IMR-90 (cell line): ENCODE measurements at regions not wholly inside any gene's neighbourhood (a gene's known extent, or its start where the extent isn't known, plus 50 kb on each side); places are given as distances from the start of the nearest gene placed in this dataset.

Experiments used
- ATAC-seq: fragments of 200-7000 bp; cut with Tn5 transposase; 2 replicates; pipeline ENCODE4 v1.9.1; 2020; ENCODE audit warnings: low read depth, mild to moderate bottlenecking, moderate library complexity
- BruUV-seq: library from RNA; stranded (reverse); fragments of 400-500 nt; replicated peaks from 2 replicates; lab custom pipeline; 2021; lab: Mats Ljungman, UMichigan
- CTCF ChIA-PET: fragments of 300-600 bp; formaldehyde crosslinking; extraction: SDS; loops from one replicate; lab custom pipeline; 2021; ENCODE audit warnings: antibody characterized with exemption; lab: Yijun Ruan, JAX
- POLR2A ChIA-PET: fragments of 300-600 bp; sonication (Branson Sonifier 250); formaldehyde crosslinking; loops from one replicate; lab custom pipeline; 2022; ENCODE audit warnings: antibody characterized with exemption; ENCODE audit not compliant: unreplicated experiment; lab: Charles Lee
- DNase-seq: peaks from one replicate; pipeline ENCODE4 v3.0.0; 2013
- H2AFZ ChIP-seq: replicated peaks from 2 replicates; pipeline ENCODE3; 2013; ENCODE audit warnings: low read length, mild to moderate bottlenecking; ENCODE audit not compliant: poor library complexity
- H2AK5ac ChIP-seq: 2 replicates; pipeline ENCODE4 v1.6.1; 2013; ENCODE audit warnings: low read depth, low read length, inconsistent platforms
- H2AK9ac ChIP-seq: replicated peaks from 2 replicates; pipeline ENCODE3; 2013; ENCODE audit warnings: mild to moderate bottlenecking, low read depth, low read length, moderate library complexity; ENCODE audit not compliant: poor library complexity
- H2BK120ac ChIP-seq: 2 replicates; pipeline ENCODE4 v1.6.1; 2013; ENCODE audit warnings: low read depth, low read length, inconsistent platforms
- H2BK15ac ChIP-seq: 3 replicates; pipeline ENCODE4 v1.6.1; 2013; ENCODE audit warnings: low read depth, low read length, inconsistent platforms
- H2BK20ac ChIP-seq: 2 replicates; pipeline ENCODE4 v1.6.1; 2013; ENCODE audit warnings: low read depth, mild to moderate bottlenecking, inconsistent platforms, low read length, moderate library complexity
- H2BK5ac ChIP-seq: 2 replicates; pipeline ENCODE4 v1.6.1; 2013; ENCODE audit warnings: mild to moderate bottlenecking, low read depth, low read length, inconsistent platforms; ENCODE audit not compliant: poor library complexity, severe bottlenecking
- H3K14ac ChIP-seq: replicated peaks from 2 replicates; pipeline ENCODE4 v1.6.1; 2013; ENCODE audit warnings: low read depth, low read length, inconsistent platforms
- H3K18ac ChIP-seq: 2 replicates; pipeline ENCODE4 v1.6.1; 2013; ENCODE audit warnings: low read depth, low read length, control low read depth
- H3K23ac ChIP-seq: 2 replicates; pipeline ENCODE4 v1.6.1; 2013; ENCODE audit warnings: low read depth, low read length, inconsistent platforms
- H3K27ac ChIP-seq: 2 replicates; pipeline ENCODE4 v1.5.1; 2013; ENCODE audit warnings: mild to moderate bottlenecking, control low read depth, low read length; ENCODE audit not compliant: insufficient read depth
- H3K27me3 ChIP-seq: 2 replicates; pipeline ENCODE4 v1.6.1; 2013; ENCODE audit warnings: low read length; ENCODE audit not compliant: control insufficient read depth, insufficient read depth
- H3K36me3 ChIP-seq: 2 replicates; pipeline ENCODE4 v1.6.1; 2013; ENCODE audit warnings: low read length, mixed read lengths; ENCODE audit not compliant: control insufficient read depth, insufficient read depth
- H3K4ac ChIP-seq: 2 replicates; pipeline ENCODE4 v1.6.1; 2013; ENCODE audit warnings: low read depth, low read length, inconsistent platforms
- H3K4me1 ChIP-seq: 2 replicates; pipeline ENCODE4 v1.6.1; 2013; ENCODE audit warnings: low read length, mixed read lengths; ENCODE audit not compliant: control insufficient read depth, insufficient read depth
- H3K4me2 ChIP-seq: 2 replicates; pipeline ENCODE4 v1.6.1; 2013; ENCODE audit warnings: low read depth, mild to moderate bottlenecking, control low read depth, low read length, moderate library complexity
- H3K4me3 ChIP-seq: 2 replicates; pipeline ENCODE4 v1.5.1; 2013; ENCODE audit warnings: low read depth, mild to moderate bottlenecking, control low read depth, low read length, moderate library complexity; ENCODE audit not compliant: insufficient read depth
- H3K56ac ChIP-seq: 2 replicates; pipeline ENCODE4 v1.6.1; 2013; ENCODE audit warnings: low read length, inconsistent platforms; ENCODE audit not compliant: insufficient read depth; ENCODE audit errors: extremely low read depth
- H3K79me1 ChIP-seq, 2 experiments: 2 replicates each; pipeline ENCODE4 v1.6.1; 2013; ENCODE audit warnings: low read length in 2 of 2, inconsistent platforms in 1 of 2, low read depth in 1 of 2
- H3K9ac ChIP-seq: 2 replicates; pipeline ENCODE4 v1.6.1; 2013; ENCODE audit warnings: low read depth, low read length, control low read depth
- H3K9me1 ChIP-seq: 2 replicates; pipeline ENCODE4 v1.6.1; 2013; ENCODE audit warnings: low read length, inconsistent platforms; ENCODE audit not compliant: insufficient read depth
- H3K9me3 ChIP-seq: 2 replicates; pipeline ENCODE4 v1.6.1; 2013; ENCODE audit warnings: low read length; ENCODE audit not compliant: control insufficient read depth, insufficient read depth
- H4K20me1 ChIP-seq: 2 replicates; pipeline ENCODE4 v1.6.1; 2013; ENCODE audit warnings: low read length, inconsistent platforms; ENCODE audit not compliant: insufficient read depth
- H4K5ac ChIP-seq: 2 replicates; pipeline ENCODE4 v1.6.1; 2013; ENCODE audit warnings: mild to moderate bottlenecking, low read depth, low read length, control low read depth
- H4K8ac ChIP-seq, 2 experiments: 2 replicates each; pipeline ENCODE4 v1.6.1; 2013; ENCODE audit warnings: low read depth in 2 of 2, low read length in 2 of 2, control low read depth in 1 of 2, inconsistent platforms in 1 of 2
- H4K91ac ChIP-seq: 2 replicates; pipeline ENCODE4 v1.6.1; 2013; ENCODE audit warnings: low read depth, low read length, inconsistent platforms; ENCODE audit not compliant: insufficient read depth
- BHLHE40 ChIP-seq: fragments of 150-350 bp; IDR thresholded peaks from 2 replicates; pipeline ENCODE4 v1.6.1; 2016; ENCODE audit warnings: mild to moderate bottlenecking, low read depth, low read length
- CEBPB ChIP-seq: IDR thresholded peaks from 2 replicates; pipeline ENCODE4 v1.6.1; 2012; ENCODE audit warnings: low read depth, low read length, improper control_type of control experiment
- CHD1 ChIP-seq: IDR thresholded peaks from 2 replicates; pipeline ENCODE4 v1.6.1; 2012; ENCODE audit warnings: low read depth, low read length, improper control_type of control experiment
- ELK1 ChIP-seq: fragments of 150-350 bp; IDR thresholded peaks from 2 replicates; pipeline ENCODE4 v1.6.1; 2016; ENCODE audit warnings: low read depth, mild to moderate bottlenecking, low read length, moderate library complexity, borderline replicate concordance
- FOS ChIP-seq: fragments of 150-350 bp; IDR thresholded peaks from 2 replicates; pipeline ENCODE4 v1.6.1; 2016; ENCODE audit warnings: low read depth, low read length
- MAFK ChIP-seq: IDR thresholded peaks from 2 replicates; pipeline ENCODE4 v1.6.1; 2012; ENCODE audit warnings: low read depth, low read length, improper control_type of control experiment
- MAZ ChIP-seq: IDR thresholded peaks from 2 replicates; pipeline ENCODE4 v1.6.1; 2012; ENCODE audit warnings: low read depth, mild to moderate bottlenecking, low read length, improper control_type of control experiment, moderate library complexity, borderline replicate concordance
- MXI1 ChIP-seq: IDR thresholded peaks from 2 replicates; pipeline ENCODE4 v1.6.1; 2012; ENCODE audit warnings: low read depth, mild to moderate bottlenecking, low read length, moderate library complexity, borderline replicate concordance
- NFE2L2 ChIP-seq: fragments of 150-350 bp; IDR thresholded peaks from 2 replicates; pipeline ENCODE4 v1.6.1; 2016; ENCODE audit warnings: low read depth, mild to moderate bottlenecking, low read length
- POLR2A ChIP-seq: IDR thresholded peaks from 2 replicates; pipeline ENCODE4 v1.6.1; 2012; ENCODE audit warnings: mild to moderate bottlenecking, low read depth, low read length
- RAD21 ChIP-seq: IDR thresholded peaks from 2 replicates; pipeline ENCODE4 v1.6.1; 2012; ENCODE audit warnings: low read length, improper control_type of control experiment
- RCOR1 ChIP-seq: IDR thresholded peaks from 2 replicates; pipeline ENCODE4 v1.6.1; 2012; ENCODE audit warnings: mild to moderate bottlenecking, low read length, improper control_type of control experiment; ENCODE audit not compliant: insufficient replicate concordance
- RFX5 ChIP-seq: IDR thresholded peaks from 2 replicates; pipeline ENCODE4 v1.8.0; 2012; ENCODE audit warnings: low read depth, mild to moderate bottlenecking, low read length, moderate library complexity
- SMC3 ChIP-seq: fragments of 150-350 bp; IDR thresholded peaks from 2 replicates; pipeline ENCODE4 v1.6.1; 2016; ENCODE audit warnings: low read depth, mild to moderate bottlenecking, antibody characterized with exemption, low read length, moderate library complexity
- dilution Hi-C: fragments of 300-500 bp; cut with HindIII; formaldehyde crosslinking; loops from one replicate; pipeline ENCODE4 v1.14.3; 2018; ENCODE audit warnings: low sequenced_read_pairs; ENCODE audit not compliant: unreplicated experiment
- in situ Hi-C: fragments of 300-500 bp; cut with MboI; formaldehyde crosslinking; loops from 3 replicates; pipeline ENCODE4 v1.14.3; 2019; ENCODE audit warnings: low sequenced_read_pairs, inconsistent platforms, mixed read lengths
- intact Hi-C: fragments of 100-400 bp; cut with micrococcal nuclease; formaldehyde crosslinking; loops from 2 replicates; pipeline ENCODE4 v1.10.0; 2022
- TF ChIP-seq, protein P1 (sequence below): fragments of 150-350 bp; IDR thresholded peaks from 2 replicates; pipeline ENCODE4 v1.6.1; 2017; ENCODE audit warnings: mild to moderate bottlenecking, antibody characterized with exemption, low read length, low read depth
- TF ChIP-seq, protein P2 (sequence below): conservative IDR thresholded peaks from 2 replicates; pipeline ENCODE4 v1.5.1; 2012; ENCODE audit warnings: mild to moderate bottlenecking, low read depth, low read length, improper control_type of control experiment

GRCh38 chr7:80385508-80385907 is 126.4 kb downstream of the GNAT3 start:
- no peaks in the 10 kb centered on the region for H3K79me1 ChIP-seq
- ChIA-PET POLR2A (no interaction called here), CTCF (no interaction called here)
- peaks cover 2% of the 10 kb centered on the region for H3K4me1 ChIP-seq
- no peak overlapping the region for H4K5ac ChIP-seq
- no peaks in the 10 kb centered on the region for H3K36me3 ChIP-seq
- no peak overlapping the region for H3K9ac ChIP-seq
- H3K14ac ChIP-seq, result no peak overlapping the region
- no peak overlapping the region for H4K91ac ChIP-seq
- dilution Hi-C loops (no loop called here), intact Hi-C loops (no loop called here), in situ Hi-C loops (no loop called here)
- DNase-seq, result no peak
- H2AK5ac ChIP-seq, result no peak overlapping the region
- no peak overlapping the region for H3K27ac ChIP-seq
- H2BK120ac ChIP-seq, result no peak overlapping the region
- no peaks in the 10 kb centered on the region for H3K9me1 ChIP-seq
- no peak overlapping the region for H3K4ac ChIP-seq
- H2BK20ac ChIP-seq, result no peak overlapping the region
- no peaks in the 10 kb centered on the region for H4K20me1 ChIP-seq
- H3K9me3 ChIP-seq, result no peaks in the 10 kb centered on the region
- no peak overlapping the region for H3K56ac ChIP-seq
- no peak overlapping the region for H3K4me3 ChIP-seq
- TF ChIP-seq RCOR1, result no peak
- no peak for TF ChIP-seq ELK1
- no peak for TF ChIP-seq BHLHE40
- TF ChIP-seq FOS, result no peak
- TF ChIP-seq CHD1, result no peak
- TF ChIP-seq, protein P1, sequence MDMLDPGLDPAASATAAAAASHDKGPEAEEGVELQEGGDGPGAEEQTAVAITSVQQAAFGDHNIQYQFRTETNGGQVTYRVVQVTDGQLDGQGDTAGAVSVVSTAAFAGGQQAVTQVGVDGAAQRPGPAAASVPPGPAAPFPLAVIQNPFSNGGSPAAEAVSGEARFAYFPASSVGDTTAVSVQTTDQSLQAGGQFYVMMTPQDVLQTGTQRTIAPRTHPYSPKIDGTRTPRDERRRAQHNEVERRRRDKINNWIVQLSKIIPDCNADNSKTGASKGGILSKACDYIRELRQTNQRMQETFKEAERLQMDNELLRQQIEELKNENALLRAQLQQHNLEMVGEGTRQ, result no peak
- TF ChIP-seq RAD21, result no peak
- TF ChIP-seq MAFK, result no peak
- no peak for TF ChIP-seq RFX5
- no peak for TF ChIP-seq SMC3
- no peak for TF ChIP-seq MAZ
- TF ChIP-seq MXI1, result no peak
- no peak for TF ChIP-seq POLR2A
- TF ChIP-seq NFE2L2, result no peak
- no peak for TF ChIP-seq CEBPB
- TF ChIP-seq, protein P2, sequence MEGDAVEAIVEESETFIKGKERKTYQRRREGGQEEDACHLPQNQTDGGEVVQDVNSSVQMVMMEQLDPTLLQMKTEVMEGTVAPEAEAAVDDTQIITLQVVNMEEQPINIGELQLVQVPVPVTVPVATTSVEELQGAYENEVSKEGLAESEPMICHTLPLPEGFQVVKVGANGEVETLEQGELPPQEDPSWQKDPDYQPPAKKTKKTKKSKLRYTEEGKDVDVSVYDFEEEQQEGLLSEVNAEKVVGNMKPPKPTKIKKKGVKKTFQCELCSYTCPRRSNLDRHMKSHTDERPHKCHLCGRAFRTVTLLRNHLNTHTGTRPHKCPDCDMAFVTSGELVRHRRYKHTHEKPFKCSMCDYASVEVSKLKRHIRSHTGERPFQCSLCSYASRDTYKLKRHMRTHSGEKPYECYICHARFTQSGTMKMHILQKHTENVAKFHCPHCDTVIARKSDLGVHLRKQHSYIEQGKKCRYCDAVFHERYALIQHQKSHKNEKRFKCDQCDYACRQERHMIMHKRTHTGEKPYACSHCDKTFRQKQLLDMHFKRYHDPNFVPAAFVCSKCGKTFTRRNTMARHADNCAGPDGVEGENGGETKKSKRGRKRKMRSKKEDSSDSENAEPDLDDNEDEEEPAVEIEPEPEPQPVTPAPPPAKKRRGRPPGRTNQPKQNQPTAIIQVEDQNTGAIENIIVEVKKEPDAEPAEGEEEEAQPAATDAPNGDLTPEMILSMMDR, result no peak
- no peak overlapping the region for H2BK15ac ChIP-seq
- H4K8ac ChIP-seq, result no peak overlapping the region
- no peak overlapping the region for H3K4me2 ChIP-seq
- H3K23ac ChIP-seq, result no peak overlapping the region
- BruUV-seq, result no TSS peak
- ATAC-seq, result no peak
- H3K18ac ChIP-seq, result no peak overlapping the region
- H2AFZ ChIP-seq, result no peak overlapping the region
- H2AK9ac ChIP-seq, result no peak overlapping the region
- H2BK5ac ChIP-seq, result no peak overlapping the region
- no peaks in the 10 kb centered on the region for H3K27me3 ChIP-seq
